ENCODE measurements at regions not wholly inside any gene's neighbourhood (a gene's known extent, or its start where the extent isn't known, plus 50 kb on each side); places are given as distances from the start of the nearest gene placed in this dataset.

DNA sequence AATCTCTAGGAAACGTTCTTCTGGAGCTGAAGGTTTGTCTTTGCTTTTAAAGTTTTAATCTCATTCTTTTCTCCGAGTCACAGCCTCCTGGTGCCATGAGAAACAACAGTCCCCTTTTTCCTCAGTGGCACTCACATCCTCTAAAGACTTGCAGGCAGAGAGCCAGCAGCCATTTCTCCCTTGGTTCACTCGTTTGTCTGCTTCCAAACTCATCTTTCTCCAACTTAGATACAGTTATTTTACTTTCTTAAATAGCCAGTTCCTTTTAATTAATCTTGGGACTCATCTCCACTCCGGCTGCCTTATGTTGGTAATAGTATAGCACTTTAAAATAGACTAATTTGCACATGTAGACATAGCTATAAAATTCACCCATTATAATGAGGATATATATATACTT, 555.2 kb downstream of the FGF9 start:
- Histone ChIP-seq H3K27ac (ENCODE audit: low read depth, low read length, severe bottlenecking) (no peak overlapping the region), H3K4me1 (ENCODE audit: control insufficient read depth, insufficient read depth, low read length, poor library complexity, severe bottlenecking) (no peaks in the 10 kb centered on the region), H3K4me3 (ENCODE audit: extremely low read depth, insufficient read depth, low read length, poor library complexity, severe bottlenecking) (no peak overlapping the region), H3K9me3 (ENCODE audit: control insufficient read depth, low read length) (no peaks in the 10 kb centered on the region), H3K36me3 (ENCODE audit: control insufficient read depth, insufficient read depth, low read length) (no peaks in the 10 kb centered on the region)
- 71 to 86% methylated on average over 1 to 2 of the region's 4 CpGs for WGBS, 2 experiments (ENCODE audit: insufficient coverage in 2 of 2)

DNA sequence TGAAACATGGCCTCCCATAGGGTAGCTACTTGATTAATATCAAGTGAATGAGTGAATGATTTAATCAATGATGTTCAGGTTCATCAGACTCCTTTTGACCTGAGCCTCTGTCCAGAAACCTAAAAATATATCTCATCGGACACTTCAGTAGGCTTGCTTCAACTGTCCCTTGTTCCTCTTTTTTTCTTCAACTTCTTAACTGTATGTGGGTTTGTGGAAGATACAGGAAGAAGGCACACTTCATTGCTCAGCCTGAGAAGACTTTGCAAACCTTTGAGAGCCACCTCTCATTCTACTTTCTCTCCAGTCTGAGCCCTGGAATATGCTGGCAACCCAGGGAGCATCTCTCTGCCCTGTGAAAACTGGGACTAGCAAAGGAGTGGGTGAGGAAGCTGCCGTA, 557.0 kb downstream of the FGF9 start:
- WGBS, 2 experiments (ENCODE audit: insufficient coverage in 2 of 2) = 100% methylated on average over 1 of the region's 2 CpGs

DNA sequence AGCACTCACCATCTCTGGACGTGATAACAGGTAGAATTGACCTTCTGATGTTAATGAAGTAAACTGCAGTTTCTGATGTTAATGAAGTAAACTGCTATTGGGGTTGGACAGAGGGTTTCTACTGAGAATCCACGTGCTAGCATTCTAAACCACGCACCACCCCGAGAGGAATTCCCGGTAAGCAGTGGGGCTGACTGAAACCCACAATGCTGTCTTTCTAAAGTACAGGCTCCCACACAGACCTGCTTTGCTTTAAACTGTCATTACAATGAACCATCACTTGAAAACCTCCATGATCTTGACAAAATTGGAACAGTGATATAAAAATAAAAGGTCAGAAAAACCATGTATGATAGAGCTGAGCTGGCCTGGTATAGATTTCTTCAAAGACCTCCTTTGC, 559.0 kb downstream of the FGF9 start:
- Histone ChIP-seq H3K4me1 (ENCODE audit: control insufficient read depth, insufficient read depth, low read length, poor library complexity, severe bottlenecking) (no peaks in the 10 kb centered on the region), H3K27ac (ENCODE audit: low read depth, low read length, severe bottlenecking) (no peak overlapping the region), H3K36me3 (ENCODE audit: control insufficient read depth, insufficient read depth, low read length) (no peaks in the 10 kb centered on the region), H3K4me3 (ENCODE audit: extremely low read depth, insufficient read depth, low read length, poor library complexity, severe bottlenecking) (no peak overlapping the region), H3K9me3 (ENCODE audit: control insufficient read depth, low read length) (no peaks in the 10 kb centered on the region)
- 78 to 84% methylated on average over 2 to 5 of the region's 5 CpGs for WGBS, 2 experiments (ENCODE audit: insufficient coverage in 2 of 2)

More for the DNA sequence above, 557.0 kb downstream of the FGF9 start:
- Histone ChIP-seq H3K36me3 (ENCODE audit: control insufficient read depth, insufficient read depth, low read length) (no peaks in the 10 kb centered on the region), H3K4me3 (ENCODE audit: extremely low read depth, insufficient read depth, low read length, poor library complexity, severe bottlenecking) (no peak overlapping the region), H3K27ac (ENCODE audit: low read depth, low read length, severe bottlenecking) (no peak overlapping the region), H3K4me1 (ENCODE audit: control insufficient read depth, insufficient read depth, low read length, poor library complexity, severe bottlenecking) (no peaks in the 10 kb centered on the region), H3K9me3 (ENCODE audit: control insufficient read depth, low read length) (no peaks in the 10 kb centered on the region)

DNA sequence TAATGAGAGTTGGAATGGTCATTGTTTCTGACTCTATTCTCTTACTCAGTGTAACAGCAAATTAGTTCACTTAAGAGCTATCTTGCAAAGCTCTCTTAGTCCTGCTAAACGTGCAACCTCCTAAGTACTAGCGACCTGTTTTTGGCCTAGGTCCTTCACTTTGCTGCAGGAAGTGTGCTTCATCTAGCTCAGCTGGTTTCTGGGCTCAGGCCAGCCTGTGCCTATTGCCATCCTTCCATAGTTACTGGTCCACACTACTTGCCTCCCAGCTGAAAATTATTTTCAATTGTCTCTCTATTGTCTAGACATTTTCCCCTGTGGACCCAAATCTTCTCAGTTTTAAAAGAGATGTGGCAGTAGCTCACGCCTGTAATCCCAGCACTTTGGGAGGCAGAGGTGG, 561.3 kb downstream of the FGF9 start:
- H3K36me3 ChIP-seq (ENCODE audit: control insufficient read depth, insufficient read depth, low read length) = no peaks in the 10 kb centered on the region
- no peaks in the 10 kb centered on the region for H3K9me3 ChIP-seq (ENCODE audit: control insufficient read depth, low read length)
- 84 to 85% methylated on average over 2 to 3 of the region's 3 CpGs for WGBS, 2 experiments (ENCODE audit: insufficient coverage in 2 of 2)
- no peak overlapping the region for H3K4me3 ChIP-seq (ENCODE audit: extremely low read depth, insufficient read depth, low read length, poor library complexity, severe bottlenecking)
- peaks cover 5% of the 10 kb centered on the region for H3K4me1 ChIP-seq (ENCODE audit: control insufficient read depth, insufficient read depth, low read length, poor library complexity, severe bottlenecking)
- no peak overlapping the region for H3K27ac ChIP-seq (ENCODE audit: low read depth, low read length, severe bottlenecking)

GRCh38 chr13:22235285-22235949, 564.5 kb downstream of the FGF9 start:
- peak overlapping the region; percentile 29 for H3K27ac ChIP-seq (ENCODE audit: low read depth, low read length, severe bottlenecking)

DNA sequence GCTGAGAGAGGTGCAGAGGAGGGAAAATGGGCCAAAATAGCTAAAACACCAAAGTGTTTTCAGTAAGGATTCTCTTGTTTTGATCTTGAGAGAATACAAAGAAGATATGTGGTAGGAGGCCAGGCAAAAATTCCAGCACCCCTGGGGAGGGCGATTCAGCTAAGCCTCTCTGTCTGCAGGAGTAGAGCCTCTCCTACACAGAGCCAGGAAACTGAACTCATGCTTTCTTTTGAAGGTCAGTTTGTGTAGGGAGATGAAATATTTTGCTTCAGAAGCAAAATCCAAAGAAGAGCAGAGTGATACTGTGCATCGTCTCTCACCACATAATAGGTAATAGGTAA, 565.0 kb downstream of the FGF9 start:
- Histone ChIP-seq H3K4me1 (ENCODE audit: control insufficient read depth, insufficient read depth, low read length, poor library complexity, severe bottlenecking) (peaks cover 5% of the 10 kb centered on the region), H3K27ac (ENCODE audit: low read depth, low read length, severe bottlenecking) (peak overlapping the region; percentile 29), H3K9me3 (ENCODE audit: control insufficient read depth, low read length) (no peaks in the 10 kb centered on the region), H3K4me3 (ENCODE audit: extremely low read depth, insufficient read depth, low read length, poor library complexity, severe bottlenecking) (no peak overlapping the region), H3K36me3 (ENCODE audit: control insufficient read depth, insufficient read depth, low read length) (no peaks in the 10 kb centered on the region)
- 60% methylated on average over 1 of the region's 2 CpGs; no CpG with 5 or more reads in 1 of the 2 experiments for WGBS, 2 experiments (ENCODE audit: insufficient coverage in 2 of 2)

More at GRCh38 chr13:22235285-22235949, 564.5 kb downstream of the FGF9 start:
- Histone ChIP-seq H3K9me3 (ENCODE audit: control insufficient read depth, low read length) (no peaks in the 10 kb centered on the region), H3K36me3 (ENCODE audit: control insufficient read depth, insufficient read depth, low read length) (no peaks in the 10 kb centered on the region), H3K4me3 (ENCODE audit: extremely low read depth, insufficient read depth, low read length, poor library complexity, severe bottlenecking) (no peak overlapping the region), H3K4me1 (ENCODE audit: control insufficient read depth, insufficient read depth, low read length, poor library complexity, severe bottlenecking) (peaks cover 5% of the 10 kb centered on the region)
- 10 to 33% methylated on average over 1 to 2 of the region's 2 CpGs for WGBS, 2 experiments (ENCODE audit: insufficient coverage in 2 of 2)

GRCh38 chr13:22238269-22238668, 567.4 kb downstream of the FGF9 start:
- Histone ChIP-seq H3K36me3 (ENCODE audit: control insufficient read depth, insufficient read depth, low read length) (no peaks in the 10 kb centered on the region), H3K9me3 (ENCODE audit: control insufficient read depth, low read length) (no peaks in the 10 kb centered on the region), H3K4me1 (ENCODE audit: control insufficient read depth, insufficient read depth, low read length, poor library complexity, severe bottlenecking) (peaks cover 5% of the 10 kb centered on the region), H3K4me3 (ENCODE audit: extremely low read depth, insufficient read depth, low read length, poor library complexity, severe bottlenecking) (no peak overlapping the region), H3K27ac (ENCODE audit: low read depth, low read length, severe bottlenecking) (no peak overlapping the region)
- WGBS, 2 experiments (ENCODE audit: insufficient coverage in 2 of 2) = 91 to 93% methylated on average over 4 of the region's 4 CpGs

DNA sequence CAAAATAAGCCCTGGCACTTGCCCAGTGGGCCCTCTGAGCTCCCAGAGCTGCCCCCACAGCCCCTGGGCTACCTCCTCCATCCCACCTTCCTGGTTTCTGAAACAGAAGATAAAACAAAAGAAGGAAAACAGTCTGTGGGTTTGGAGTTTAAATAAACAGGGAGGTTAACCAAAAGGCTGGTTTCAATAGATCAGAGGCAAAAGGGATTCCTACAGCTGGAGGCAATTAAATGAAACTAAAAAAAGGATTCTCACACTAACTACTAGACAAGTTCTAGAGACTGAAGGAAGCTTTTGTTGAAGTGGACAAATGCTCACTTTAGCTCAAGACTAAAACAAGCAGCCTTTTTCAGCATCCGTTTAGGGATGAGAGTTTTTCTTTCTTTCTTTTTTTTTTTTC, 569.8 kb downstream of the FGF9 start:
- WGBS, 2 experiments (ENCODE audit: insufficient coverage in 2 of 2) = no CpG with 5 or more reads among the region's 1 CpG
- Histone ChIP-seq H3K27ac (ENCODE audit: low read depth, low read length, severe bottlenecking) (no peak overlapping the region), H3K36me3 (ENCODE audit: control insufficient read depth, insufficient read depth, low read length) (no peaks in the 10 kb centered on the region), H3K9me3 (ENCODE audit: control insufficient read depth, low read length) (no peaks in the 10 kb centered on the region), H3K4me3 (ENCODE audit: extremely low read depth, insufficient read depth, low read length, poor library complexity, severe bottlenecking) (no peak overlapping the region), H3K4me1 (ENCODE audit: control insufficient read depth, insufficient read depth, low read length, poor library complexity, severe bottlenecking) (peaks cover 4% of the 10 kb centered on the region)

DNA sequence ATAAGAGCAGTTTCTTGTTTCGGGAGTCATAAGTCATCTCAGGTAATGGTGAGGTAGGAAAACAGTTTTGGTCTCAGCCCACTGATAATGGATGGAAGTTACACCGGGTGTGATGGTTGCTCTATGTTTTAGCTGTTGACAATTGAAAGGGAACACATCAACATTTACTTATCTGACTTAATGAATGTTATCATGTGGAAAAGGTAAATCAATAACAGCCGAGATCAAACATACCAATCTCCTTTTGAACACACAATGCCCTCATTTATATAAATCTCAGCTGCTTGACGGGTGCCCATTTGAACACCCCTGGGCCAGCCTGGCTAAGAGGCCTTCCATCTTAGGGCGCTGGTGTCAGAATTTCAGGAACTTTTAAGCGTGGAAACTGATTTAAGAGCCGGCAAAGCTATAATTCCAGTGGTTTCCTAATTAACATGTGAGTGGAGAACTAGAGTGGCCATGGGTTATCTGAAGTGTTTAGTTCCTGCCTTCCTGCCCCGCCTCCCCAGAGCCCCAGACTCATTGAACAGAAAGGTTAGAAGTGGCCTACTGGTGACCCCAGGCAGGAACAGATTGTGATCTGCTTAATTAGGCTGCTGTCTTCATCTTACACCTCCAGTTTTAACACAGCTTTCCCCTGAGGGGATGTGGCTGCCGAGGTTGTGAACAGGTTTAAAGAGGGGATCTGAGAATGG, 572.7 kb downstream of the FGF9 start:
- no peaks in the 10 kb centered on the region for H3K36me3 ChIP-seq (ENCODE audit: control insufficient read depth, insufficient read depth, low read length)
- H3K4me1 ChIP-seq (ENCODE audit: control insufficient read depth, insufficient read depth, low read length, poor library complexity, severe bottlenecking) = no peaks in the 10 kb centered on the region
- H3K9me3 ChIP-seq (ENCODE audit: control insufficient read depth, low read length) = no peaks in the 10 kb centered on the region
- H3K4me3 ChIP-seq (ENCODE audit: extremely low read depth, insufficient read depth, low read length, poor library complexity, severe bottlenecking) = no peak overlapping the region
- H3K27ac ChIP-seq (ENCODE audit: low read depth, low read length, severe bottlenecking) = no peak overlapping the region
- 81 to 87% methylated on average over 5 of the region's 9 CpGs for WGBS, 2 experiments (ENCODE audit: insufficient coverage in 2 of 2)

DNA sequence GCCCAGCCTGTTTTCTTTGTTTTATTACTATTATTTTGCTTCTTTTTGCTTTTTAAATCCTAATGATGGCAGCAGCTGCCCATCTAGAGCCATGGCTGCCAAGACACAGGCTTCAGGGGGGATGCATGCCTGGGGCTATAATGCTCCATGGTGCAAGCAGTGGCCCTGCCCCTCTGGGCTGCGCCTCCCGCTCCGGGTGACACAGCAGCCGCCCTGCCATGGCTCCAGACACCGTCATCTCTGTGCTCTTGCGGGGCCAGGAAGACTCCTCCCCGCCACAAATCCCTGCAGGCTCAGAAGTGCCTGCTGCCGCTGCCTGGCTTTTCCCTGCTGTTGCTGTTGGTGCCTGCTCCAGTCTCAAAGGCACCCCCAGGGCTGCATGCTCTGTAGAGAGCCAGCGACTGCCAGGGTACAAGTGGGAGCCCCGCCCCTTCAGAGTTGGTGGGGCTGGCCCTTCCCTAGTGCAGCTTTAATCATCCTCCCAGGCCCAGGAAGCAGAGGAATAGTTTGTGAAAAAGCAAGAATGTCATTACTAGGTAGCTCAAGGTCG, 581.5 kb downstream of the FGF9 start:
- Histone ChIP-seq H3K27ac (ENCODE audit: low read depth, low read length, severe bottlenecking) (no peak overlapping the region), H3K4me1 (ENCODE audit: control insufficient read depth, insufficient read depth, low read length, poor library complexity, severe bottlenecking) (no peaks in the 10 kb centered on the region), H3K4me3 (ENCODE audit: extremely low read depth, insufficient read depth, low read length, poor library complexity, severe bottlenecking) (no peak overlapping the region), H3K36me3 (ENCODE audit: control insufficient read depth, insufficient read depth, low read length) (no peaks in the 10 kb centered on the region), H3K9me3 (ENCODE audit: control insufficient read depth, low read length) (peaks cover 5% of the 10 kb centered on the region)
- WGBS, 2 experiments (ENCODE audit: insufficient coverage in 2 of 2) = 84 to 96% methylated on average over 9 to 11 of the region's 11 CpGs

GRCh38 chr13:22253107-22253506, 582.2 kb downstream of the FGF9 start:
- H3K4me3 ChIP-seq (ENCODE audit: extremely low read depth, insufficient read depth, low read length, poor library complexity, severe bottlenecking) = no peak overlapping the region
- H3K9me3 ChIP-seq (ENCODE audit: control insufficient read depth, low read length) = peaks cover 5% of the 10 kb centered on the region
- no peaks in the 10 kb centered on the region for H3K36me3 ChIP-seq (ENCODE audit: control insufficient read depth, insufficient read depth, low read length)
- H3K4me1 ChIP-seq (ENCODE audit: control insufficient read depth, insufficient read depth, low read length, poor library complexity, severe bottlenecking) = no peaks in the 10 kb centered on the region
- H3K27ac ChIP-seq (ENCODE audit: low read depth, low read length, severe bottlenecking) = no peak overlapping the region
- 91 to 98% methylated on average over 3 to 4 of the region's 4 CpGs for WGBS, 2 experiments (ENCODE audit: insufficient coverage in 2 of 2)

All from mesodermal cell (in vitro differentiated cells).